PC-9 (cell line): ENCODE measurements at regions not wholly inside any gene's neighbourhood (a gene's known extent, or its start where the extent isn't known, plus 50 kb on each side); places are given as distances from the start of the nearest gene placed in this dataset.

Source experiments
- BruUV-seq: library from RNA; stranded (reverse); fragments of 400-500 nt; replicated peaks from 2 replicates; lab custom pipeline; 2021; lab: Mats Ljungman, UMichigan
- CTCF ChIA-PET: fragments of 300-600 bp; sonication (Branson Sonifier 250); formaldehyde crosslinking; loops from one replicate; lab custom pipeline; 2022; ENCODE audit warnings: antibody characterized with exemption; lab: Charles Lee
- POLR2A ChIA-PET: fragments of 300-600 bp; sonication (Branson Sonifier 250); formaldehyde crosslinking; loops from one replicate; lab custom pipeline; 2022; ENCODE audit warnings: antibody characterized with exemption; ENCODE audit not compliant: unreplicated experiment; lab: Charles Lee
- DNase-seq, 2 experiments: peaks; one replicate each; pipeline versions ENCODE4 v3.0.0 to v3.0.0-alpha.2; 2015 to 2022; ENCODE audit warnings: mixed read lengths in 1 of 2
- H2AFZ ChIP-seq: fragments of 200-600 bp; sonication (generic); 2 replicates; pipeline ENCODE4 v1.8.1; 2017; ENCODE audit warnings: antibody characterized with exemption
- H3F3A ChIP-seq: fragments of 200-600 bp; sonication (generic); 2 replicates; pipeline ENCODE4 v1.8.1; 2017; ENCODE audit warnings: antibody characterized with exemption, mild to moderate bottlenecking, low read depth; ENCODE audit not compliant: insufficient read depth
- H3K27ac ChIP-seq: fragments of 200-600 bp; sonication (generic); 2 replicates; pipeline ENCODE4 v1.6.1; 2016; ENCODE audit warnings: mixed run types
- H3K27me3 ChIP-seq: fragments of 200-600 bp; sonication (generic); 2 replicates; pipeline ENCODE4 v1.6.1; 2016; ENCODE audit warnings: low read depth, mixed run types; ENCODE audit not compliant: insufficient read depth
- H3K36me3 ChIP-seq: fragments of 200-600 bp; sonication (generic); 2 replicates; pipeline ENCODE4 v1.6.1; 2016; ENCODE audit warnings: low read depth, mixed run types
- H3K4me1 ChIP-seq: fragments of 200-600 bp; sonication (generic); replicated peaks from 2 replicates; pipeline ENCODE4 v1.6.1; 2016; ENCODE audit warnings: mixed run types; ENCODE audit not compliant: insufficient read depth
- H3K4me2 ChIP-seq: fragments of 200-600 bp; sonication (generic); 2 replicates; pipeline ENCODE4 v1.6.1; 2017; ENCODE audit warnings: mixed run types
- H3K4me3 ChIP-seq: fragments of 200-600 bp; sonication (generic); 2 replicates; pipeline ENCODE4 v1.6.1; 2016; ENCODE audit warnings: mixed run types
- H3K79me2 ChIP-seq: fragments of 200-600 bp; sonication (generic); 2 replicates; pipeline ENCODE4 v1.6.1; 2017; ENCODE audit warnings: low read depth, mixed run types
- H3K9me2 ChIP-seq: fragments of 200-600 bp; sonication (generic); 2 replicates; pipeline ENCODE4 v1.8.1; 2017; ENCODE audit warnings: mild to moderate bottlenecking; ENCODE audit not compliant: insufficient read depth
- H3K9me3 ChIP-seq: fragments of 200-600 bp; sonication (generic); 2 replicates; pipeline ENCODE4 v1.8.1; 2016; ENCODE audit warnings: low read depth; ENCODE audit not compliant: insufficient read depth
- H4K20me1 ChIP-seq: fragments of 200-600 bp; sonication (generic); 2 replicates; pipeline ENCODE4 v1.8.1; 2017; ENCODE audit not compliant: insufficient read depth
- EZH2 ChIP-seq: fragments of 200-600 bp; sonication (generic); IDR thresholded peaks from 2 replicates; pipeline ENCODE4 v1.8.0; 2017; ENCODE audit warnings: antibody characterized with exemption, low read depth
- intact Hi-C: fragments of 100-400 bp; cut with micrococcal nuclease; formaldehyde crosslinking; loops from one replicate; pipeline ENCODE4 v1.10.0; 2022; ENCODE audit not compliant: unreplicated experiment
- TF ChIP-seq, protein P1 (sequence below): fragments of 200-600 bp; sonication (generic); conservative IDR thresholded peaks from 2 replicates; pipeline ENCODE4 v1.6.1; 2017; ENCODE audit warnings: mixed run types, antibody characterized with exemption, mild to moderate bottlenecking, moderate library complexity

DNA sequence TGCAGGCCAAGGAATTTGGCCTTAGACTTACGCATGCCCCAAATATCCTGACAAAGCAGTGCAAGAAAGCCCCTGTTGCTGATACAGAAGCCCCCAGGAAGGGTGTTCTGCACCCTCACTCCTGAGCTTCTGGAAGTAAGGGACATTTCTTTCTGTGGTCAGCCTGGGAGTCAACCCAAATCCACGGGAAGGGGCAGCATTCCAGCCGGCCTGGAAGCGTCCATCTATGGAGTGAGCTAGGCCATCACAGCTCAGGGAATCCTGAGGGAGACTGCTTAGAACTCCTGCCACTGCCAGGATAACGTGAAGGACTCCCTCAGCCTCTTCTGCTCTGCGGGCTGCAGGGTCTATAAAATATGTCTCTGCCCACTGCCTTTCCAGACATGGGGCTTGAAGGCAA is 173.9 kb downstream of the ANAPC1 start:
- Histone ChIP-seq H3K4me1 (peaks cover 23% of the 10 kb centered on the region), H2AFZ (no peak overlapping the region), H3K27ac (no peak overlapping the region), H3K9me3 (no peaks in the 10 kb centered on the region), H3K4me2 (no peak overlapping the region), H3K4me3 (no peak overlapping the region), H3K79me2 (no peaks in the 10 kb centered on the region; the same call in 1 of the 2 replicates), H4K20me1 (no peaks in the 10 kb centered on the region), H3K27me3 (no peaks in the 10 kb centered on the region), H3K36me3 (no peaks in the 10 kb centered on the region), H3K9me2 (no peaks in the 10 kb centered on the region), H3F3A (peaks cover 15% of the 10 kb centered on the region)
- intact Hi-C loops = no loop called here
- ChIA-PET POLR2A (no interaction called here), CTCF (no interaction called here)
- DNase-seq = no peak
- no TSS peak for BruUV-seq
- TF ChIP-seq EZH2 = no peak
- TF ChIP-seq, protein P1, sequence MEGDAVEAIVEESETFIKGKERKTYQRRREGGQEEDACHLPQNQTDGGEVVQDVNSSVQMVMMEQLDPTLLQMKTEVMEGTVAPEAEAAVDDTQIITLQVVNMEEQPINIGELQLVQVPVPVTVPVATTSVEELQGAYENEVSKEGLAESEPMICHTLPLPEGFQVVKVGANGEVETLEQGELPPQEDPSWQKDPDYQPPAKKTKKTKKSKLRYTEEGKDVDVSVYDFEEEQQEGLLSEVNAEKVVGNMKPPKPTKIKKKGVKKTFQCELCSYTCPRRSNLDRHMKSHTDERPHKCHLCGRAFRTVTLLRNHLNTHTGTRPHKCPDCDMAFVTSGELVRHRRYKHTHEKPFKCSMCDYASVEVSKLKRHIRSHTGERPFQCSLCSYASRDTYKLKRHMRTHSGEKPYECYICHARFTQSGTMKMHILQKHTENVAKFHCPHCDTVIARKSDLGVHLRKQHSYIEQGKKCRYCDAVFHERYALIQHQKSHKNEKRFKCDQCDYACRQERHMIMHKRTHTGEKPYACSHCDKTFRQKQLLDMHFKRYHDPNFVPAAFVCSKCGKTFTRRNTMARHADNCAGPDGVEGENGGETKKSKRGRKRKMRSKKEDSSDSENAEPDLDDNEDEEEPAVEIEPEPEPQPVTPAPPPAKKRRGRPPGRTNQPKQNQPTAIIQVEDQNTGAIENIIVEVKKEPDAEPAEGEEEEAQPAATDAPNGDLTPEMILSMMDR = no peak

DNA sequence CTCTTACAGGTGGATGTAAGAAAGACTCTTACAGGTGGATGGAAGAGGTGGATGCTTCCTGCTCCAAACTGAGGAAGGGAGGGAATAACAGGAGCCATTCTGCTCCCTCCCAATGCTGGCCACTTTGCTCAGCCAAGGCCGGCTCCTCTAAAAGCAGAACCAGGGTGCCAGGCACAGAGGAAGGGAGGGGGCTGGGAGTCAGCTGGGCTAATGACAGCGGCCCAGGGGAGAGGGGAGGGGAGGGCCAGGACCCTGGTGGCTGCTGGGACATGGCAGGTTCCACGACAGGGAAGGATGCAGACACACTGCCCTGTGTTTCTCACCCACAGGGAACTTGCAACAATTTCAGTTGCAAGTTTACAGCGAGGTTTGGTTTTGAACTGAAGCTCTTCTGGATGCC is 173.4 kb downstream of the ANAPC1 start:
- H2AFZ ChIP-seq = no peak overlapping the region
- H3K27ac ChIP-seq = no peak overlapping the region
- H3K9me2 ChIP-seq = no peaks in the 10 kb centered on the region
- H3K36me3 ChIP-seq = no peaks in the 10 kb centered on the region
- H3K79me2 ChIP-seq = no peaks in the 10 kb centered on the region
- H3K27me3 ChIP-seq = no peaks in the 10 kb centered on the region
- TF ChIP-seq EZH2 = no peak
- TF ChIP-seq, protein P1 = no peak
- no peak for DNase-seq
- H3K9me3 ChIP-seq = no peaks in the 10 kb centered on the region
- H3K4me1 ChIP-seq = peaks cover 19% of the 10 kb centered on the region
- peaks cover 10% of the 10 kb centered on the region for H3F3A ChIP-seq
- CTCF ChIA-PET = no interaction called here
- H4K20me1 ChIP-seq = no peaks in the 10 kb centered on the region
- POLR2A ChIA-PET = no interaction called here
- H3K4me3 ChIP-seq = no peak overlapping the region
- intact Hi-C loops = no loop called here
- H3K4me2 ChIP-seq = no peak overlapping the region
- BruUV-seq = no TSS peak

DNA sequence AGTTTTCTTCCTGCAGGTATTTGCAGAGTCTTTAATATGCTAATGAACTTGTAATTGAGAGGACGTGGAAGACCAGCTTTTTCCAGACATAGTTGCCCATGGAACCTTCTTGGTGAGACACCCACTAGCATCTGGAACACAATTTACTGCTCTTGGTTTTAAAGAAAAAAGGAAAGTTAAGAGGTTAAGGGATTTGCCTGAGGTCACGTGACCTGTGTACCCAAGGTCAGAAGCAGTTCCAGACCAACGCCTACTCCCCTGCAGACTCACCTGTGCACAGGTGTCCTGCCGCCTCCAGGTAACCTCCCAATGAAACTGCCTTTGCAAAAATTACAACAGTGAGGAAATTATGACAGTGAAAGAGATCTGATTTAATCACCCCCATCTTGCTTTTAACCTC is 172.7 kb downstream of the ANAPC1 start:
- no peaks in the 10 kb centered on the region for H3K9me3 ChIP-seq
- ChIA-PET POLR2A (no interaction called here), CTCF (no interaction called here)
- peaks cover 14% of the 10 kb centered on the region for H3K4me1 ChIP-seq
- no peak overlapping the region for H2AFZ ChIP-seq
- H4K20me1 ChIP-seq = no peaks in the 10 kb centered on the region
- H3K79me2 ChIP-seq = no peaks in the 10 kb centered on the region
- no peak overlapping the region for H3K4me3 ChIP-seq
- no peaks in the 10 kb centered on the region for H3K36me3 ChIP-seq
- H3K27me3 ChIP-seq = no peaks in the 10 kb centered on the region
- TF ChIP-seq, protein P1 = no peak
- no peak for TF ChIP-seq EZH2
- H3K27ac ChIP-seq = no peak overlapping the region
- no TSS peak for BruUV-seq
- H3K4me2 ChIP-seq = no peak overlapping the region
- H3F3A ChIP-seq = peaks cover 6% of the 10 kb centered on the region
- DNase-seq = no peak
- H3K9me2 ChIP-seq = no peaks in the 10 kb centered on the region
- intact Hi-C loops = no loop called here
